ENCODE measurements at regions not wholly inside any gene's neighbourhood (a gene's known extent, or its start where the extent isn't known, plus 50 kb on each side); places are given as distances from the start of the nearest gene placed in this dataset.

DNA sequence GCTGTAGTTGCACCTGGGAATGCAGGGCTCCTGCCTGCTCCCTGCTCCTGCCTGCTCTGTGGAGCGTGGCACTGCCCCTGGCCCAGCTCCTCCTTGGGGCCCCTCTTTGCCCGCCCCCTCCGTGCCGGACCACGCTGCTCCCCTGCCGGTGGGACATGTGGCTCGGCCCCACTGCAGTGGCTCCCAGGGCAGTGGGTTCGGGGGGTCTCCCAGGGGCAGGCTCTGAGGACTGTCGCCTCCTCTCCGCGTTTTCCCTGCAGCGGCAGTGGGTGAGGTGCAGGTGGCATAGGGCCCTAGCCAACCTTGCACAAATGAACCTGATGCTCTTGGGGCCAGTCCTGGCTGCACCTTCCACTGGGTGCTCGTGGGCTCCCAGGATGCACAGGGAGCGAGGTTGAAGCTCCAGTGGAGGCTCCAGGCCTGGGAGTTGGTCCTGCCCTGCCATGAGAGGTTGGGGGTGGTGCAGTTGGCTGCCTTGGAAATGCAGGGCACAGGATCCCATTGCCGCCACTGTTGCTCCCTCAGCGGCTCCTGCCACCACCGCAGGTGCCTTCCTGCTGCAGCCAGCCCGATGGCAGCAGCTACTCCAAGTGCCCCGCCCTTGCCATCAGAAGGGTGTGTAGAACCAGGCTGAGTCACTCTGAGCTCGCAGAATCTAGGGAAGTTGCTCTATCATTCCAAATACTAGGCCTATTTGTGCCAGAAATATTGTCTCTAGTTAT lies 313.1 kb upstream of the SYT4 start:
- H3K27me3 ChIP-seq (ENCODE audit: control insufficient read depth, insufficient read depth, low read length) = no peaks in the 10 kb centered on the region
- no peak overlapping the region for H3K4me3 ChIP-seq (ENCODE audit: low read depth, low read length)
- no peaks in the 10 kb centered on the region for H3K9me3 ChIP-seq (ENCODE audit: control insufficient read depth, insufficient read depth, low read depth, low read length)
- no peak overlapping the region for H3K27ac ChIP-seq (ENCODE audit: low read depth, low read length)
- H3K9ac ChIP-seq (ENCODE audit: low read length) = no peak overlapping the region
- no peaks in the 10 kb centered on the region for H3K4me1 ChIP-seq (ENCODE audit: control insufficient read depth, insufficient read depth, low read length)
- no peaks in the 10 kb centered on the region for H3K36me3 ChIP-seq (ENCODE audit: control insufficient read depth, insufficient read depth, low read length)

DNA sequence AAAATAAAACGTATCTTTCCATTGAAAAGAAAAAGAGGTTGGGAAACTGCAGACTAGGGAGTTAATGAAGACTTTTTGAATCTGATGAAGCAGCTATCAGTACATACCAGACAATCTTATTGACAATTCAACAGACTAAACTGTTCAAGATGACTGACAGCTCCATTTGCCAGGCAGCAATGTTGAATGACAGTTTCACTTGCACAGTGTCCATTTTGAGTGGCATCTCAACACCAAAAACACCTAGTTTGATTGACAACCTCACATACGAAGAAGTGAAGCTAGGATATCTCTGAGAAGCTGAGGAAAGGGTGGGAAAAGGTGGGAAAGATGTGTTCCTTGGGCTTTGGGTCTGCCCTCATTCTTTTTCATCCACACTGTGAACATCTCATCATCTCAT lies 315.0 kb upstream of the SYT4 start:
- H3K27me3 ChIP-seq (ENCODE audit: control insufficient read depth, insufficient read depth, low read length) = no peaks in the 10 kb centered on the region
- no peaks in the 10 kb centered on the region for H3K4me1 ChIP-seq (ENCODE audit: control insufficient read depth, insufficient read depth, low read length)
- H3K27ac ChIP-seq (ENCODE audit: low read depth, low read length) = no peak overlapping the region
- no peaks in the 10 kb centered on the region for H3K36me3 ChIP-seq (ENCODE audit: control insufficient read depth, insufficient read depth, low read length)
- H3K9me3 ChIP-seq (ENCODE audit: control insufficient read depth, insufficient read depth, low read depth, low read length) = no peaks in the 10 kb centered on the region
- no peak overlapping the region for H3K9ac ChIP-seq (ENCODE audit: low read length)
- H3K4me3 ChIP-seq (ENCODE audit: low read depth, low read length) = no peak overlapping the region

DNA sequence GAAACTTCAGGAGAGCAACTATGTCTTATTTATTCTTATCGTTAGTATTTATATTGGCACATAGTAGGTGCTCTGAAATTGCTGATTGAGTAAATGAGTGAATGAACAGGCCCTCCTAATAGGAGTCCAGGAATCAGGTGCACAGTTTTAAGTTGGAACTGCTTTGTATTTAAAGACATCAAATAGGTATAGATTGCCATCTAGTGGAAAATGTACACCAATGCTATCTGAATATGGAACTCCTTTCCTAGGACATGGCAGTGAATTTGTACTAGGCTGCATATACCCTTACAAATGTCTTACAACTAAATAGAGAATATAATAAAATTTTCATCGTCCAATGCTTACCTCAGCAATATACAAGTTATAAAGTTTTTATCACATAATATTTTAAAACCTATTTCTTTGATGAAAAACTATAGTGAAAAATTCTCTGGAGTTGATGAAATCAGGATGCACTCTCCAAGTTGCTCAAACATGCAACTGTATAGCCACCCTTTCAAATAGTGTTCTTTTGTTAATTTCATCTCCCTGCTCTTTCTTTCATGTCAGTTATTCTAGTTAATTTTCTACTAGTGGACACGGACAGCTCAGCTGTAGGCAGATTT lies 318.9 kb upstream of the SYT4 start:
- H3K4me1 ChIP-seq (ENCODE audit: control insufficient read depth, insufficient read depth, low read length) = no peaks in the 10 kb centered on the region
- no peak overlapping the region for H3K9ac ChIP-seq (ENCODE audit: low read length)
- no peaks in the 10 kb centered on the region for H3K27me3 ChIP-seq (ENCODE audit: control insufficient read depth, insufficient read depth, low read length)
- H3K4me3 ChIP-seq (ENCODE audit: low read depth, low read length) = no peak overlapping the region
- H3K27ac ChIP-seq (ENCODE audit: low read depth, low read length) = no peak overlapping the region
- H3K36me3 ChIP-seq (ENCODE audit: control insufficient read depth, insufficient read depth, low read length) = no peaks in the 10 kb centered on the region
- no peaks in the 10 kb centered on the region for H3K9me3 ChIP-seq (ENCODE audit: control insufficient read depth, insufficient read depth, low read depth, low read length)

DNA sequence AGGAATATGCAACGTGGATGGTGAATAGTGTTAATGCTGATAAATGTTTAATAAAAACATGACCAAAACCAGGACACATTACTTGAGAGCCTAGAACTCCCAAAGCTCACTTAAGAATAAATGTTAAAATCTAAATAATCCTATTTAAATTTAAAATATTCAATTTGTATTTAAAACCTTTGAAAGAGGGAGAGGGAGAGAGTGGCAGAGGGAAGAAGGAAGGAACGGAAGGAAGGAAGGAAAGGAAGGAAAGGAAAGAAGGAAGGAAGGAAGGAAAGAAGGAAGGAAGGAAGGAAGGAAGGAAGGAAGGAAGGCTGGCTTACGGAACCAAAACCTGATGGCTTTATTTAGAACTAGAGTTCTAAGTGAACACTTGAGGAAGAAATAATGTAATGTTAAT lies 324.1 kb upstream of the SYT4 start:
- H3K9me3 ChIP-seq (ENCODE audit: control insufficient read depth, insufficient read depth, low read depth, low read length) = peaks cover 8% of the 10 kb centered on the region; the same call in 1 of the 2 replicates
- no peaks in the 10 kb centered on the region for H3K4me1 ChIP-seq (ENCODE audit: control insufficient read depth, insufficient read depth, low read length)
- H3K4me3 ChIP-seq (ENCODE audit: low read depth, low read length) = no peak overlapping the region
- H3K27me3 ChIP-seq (ENCODE audit: control insufficient read depth, insufficient read depth, low read length) = no peaks in the 10 kb centered on the region
- no peaks in the 10 kb centered on the region for H3K36me3 ChIP-seq (ENCODE audit: control insufficient read depth, insufficient read depth, low read length)
- H3K27ac ChIP-seq (ENCODE audit: low read depth, low read length) = no peak overlapping the region
- H3K9ac ChIP-seq (ENCODE audit: low read length) = no peak overlapping the region

- no peak overlapping the region for H3K9ac ChIP-seq (ENCODE audit: low read length)
- H3K4me3 ChIP-seq (ENCODE audit: low read depth, low read length) = no peak overlapping the region
- no peaks in the 10 kb centered on the region for H3K4me1 ChIP-seq (ENCODE audit: control insufficient read depth, insufficient read depth, low read length)
- H3K27me3 ChIP-seq (ENCODE audit: control insufficient read depth, insufficient read depth, low read length) = no peaks in the 10 kb centered on the region
- H3K27ac ChIP-seq (ENCODE audit: low read depth, low read length) = no peak overlapping the region
- peaks cover 8% of the 10 kb centered on the region; the same call in 1 of the 2 replicates for H3K9me3 ChIP-seq (ENCODE audit: control insufficient read depth, insufficient read depth, low read depth, low read length)
- no peaks in the 10 kb centered on the region for H3K36me3 ChIP-seq (ENCODE audit: control insufficient read depth, insufficient read depth, low read length)
Measured at GRCh38 chr18:43605224-43605623, 327.9 kb upstream of the SYT4 start.

- no peaks in the 10 kb centered on the region for H3K27me3 ChIP-seq (ENCODE audit: control insufficient read depth, insufficient read depth, low read length)
Measured at GRCh38 chr18:43606795-43607194, 329.5 kb upstream of the SYT4 start.

DNA sequence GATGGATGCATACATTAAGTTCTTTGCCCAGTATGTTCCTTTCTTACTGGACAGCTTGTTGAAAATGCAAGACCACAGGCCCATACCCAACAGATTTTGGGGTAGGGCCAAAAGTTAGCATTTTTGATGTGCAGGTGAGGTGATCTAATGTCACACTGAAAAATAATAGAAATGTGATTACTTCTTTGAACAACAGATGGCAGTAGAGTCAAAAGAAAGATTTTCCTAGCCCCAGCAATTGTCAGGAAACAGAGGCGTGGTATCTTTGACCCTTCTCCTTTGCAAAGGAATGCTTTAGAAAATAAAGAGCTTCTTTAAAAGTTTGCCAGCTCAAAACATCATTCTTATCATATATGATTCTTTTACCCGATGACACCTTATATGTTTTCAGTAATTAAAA lies 343.6 kb upstream of the SYT4 start:
- Histone ChIP-seq H3K4me1 (ENCODE audit: control insufficient read depth, insufficient read depth, low read length) (no peaks in the 10 kb centered on the region), H3K36me3 (ENCODE audit: control insufficient read depth, insufficient read depth, low read length) (no peaks in the 10 kb centered on the region), H3K9ac (ENCODE audit: low read length) (no peak overlapping the region), H3K9me3 (ENCODE audit: control insufficient read depth, insufficient read depth, low read depth, low read length) (no peaks in the 10 kb centered on the region), H3K4me3 (ENCODE audit: low read depth, low read length) (no peak overlapping the region), H3K27ac (ENCODE audit: low read depth, low read length) (no peak overlapping the region), H3K27me3 (ENCODE audit: control insufficient read depth, insufficient read depth, low read length) (no peaks in the 10 kb centered on the region)

More at GRCh38 chr18:43606795-43607194, 329.5 kb upstream of the SYT4 start:
- Histone ChIP-seq H3K4me3 (ENCODE audit: low read depth, low read length) (no peak overlapping the region), H3K9me3 (ENCODE audit: control insufficient read depth, insufficient read depth, low read depth, low read length) (peaks cover 8% of the 10 kb centered on the region; the same call in 1 of the 2 replicates), H3K9ac (ENCODE audit: low read length) (no peak overlapping the region), H3K27ac (ENCODE audit: low read depth, low read length) (no peak overlapping the region), H3K4me1 (ENCODE audit: control insufficient read depth, insufficient read depth, low read length) (no peaks in the 10 kb centered on the region), H3K36me3 (ENCODE audit: control insufficient read depth, insufficient read depth, low read length) (no peaks in the 10 kb centered on the region)

DNA sequence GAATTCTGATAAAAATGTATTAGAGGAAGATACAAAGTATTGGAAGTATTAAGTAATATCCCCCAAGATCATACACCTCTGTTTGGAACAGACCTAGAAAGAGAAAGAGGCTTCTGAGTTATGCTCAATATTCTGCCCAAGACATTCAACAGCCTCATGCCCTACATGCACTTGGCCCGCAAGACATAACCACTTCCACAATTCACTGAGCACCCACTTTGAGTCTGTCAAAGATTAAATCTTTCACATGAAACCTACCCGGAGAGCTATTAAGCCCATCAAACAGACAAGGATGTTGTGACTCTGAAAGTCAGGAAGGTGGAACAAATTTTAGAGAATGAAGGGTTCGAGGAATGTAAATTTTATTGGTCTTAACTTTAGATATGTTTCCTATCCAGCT lies 344.7 kb upstream of the SYT4 start:
- Histone ChIP-seq H3K36me3 (ENCODE audit: control insufficient read depth, insufficient read depth, low read length) (no peaks in the 10 kb centered on the region), H3K27me3 (ENCODE audit: control insufficient read depth, insufficient read depth, low read length) (no peaks in the 10 kb centered on the region), H3K4me1 (ENCODE audit: control insufficient read depth, insufficient read depth, low read length) (no peaks in the 10 kb centered on the region), H3K4me3 (ENCODE audit: low read depth, low read length) (no peak overlapping the region), H3K9ac (ENCODE audit: low read length) (no peak overlapping the region), H3K9me3 (ENCODE audit: control insufficient read depth, insufficient read depth, low read depth, low read length) (no peaks in the 10 kb centered on the region), H3K27ac (ENCODE audit: low read depth, low read length) (no peak overlapping the region)

DNA sequence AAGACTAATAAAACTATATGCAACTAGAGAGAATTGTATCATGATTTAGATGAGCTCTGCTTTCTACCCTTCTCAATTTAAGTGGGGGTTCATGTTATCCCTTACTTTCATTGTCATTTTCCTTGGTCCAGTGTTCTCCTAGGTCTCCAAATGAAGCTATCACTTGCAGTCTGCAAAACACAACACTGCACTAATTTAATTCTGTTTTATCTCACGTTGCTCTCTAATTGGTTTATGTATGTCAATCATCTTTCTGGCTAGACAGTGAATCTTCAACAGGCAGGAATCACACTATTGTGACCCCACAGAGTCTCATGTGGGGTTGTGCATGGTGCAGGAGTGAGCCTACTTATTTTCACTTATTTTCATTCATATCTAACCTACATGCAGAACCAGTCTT lies 348.3 kb upstream of the SYT4 start:
- Histone ChIP-seq H3K36me3 (ENCODE audit: control insufficient read depth, insufficient read depth, low read length) (no peaks in the 10 kb centered on the region), H3K27ac (ENCODE audit: low read depth, low read length) (no peak overlapping the region), H3K4me1 (ENCODE audit: control insufficient read depth, insufficient read depth, low read length) (no peaks in the 10 kb centered on the region; the same call in 1 of the 2 replicates), H3K4me3 (ENCODE audit: low read depth, low read length) (no peak overlapping the region), H3K9ac (ENCODE audit: low read length) (no peak overlapping the region), H3K9me3 (ENCODE audit: control insufficient read depth, insufficient read depth, low read depth, low read length) (no peaks in the 10 kb centered on the region), H3K27me3 (ENCODE audit: control insufficient read depth, insufficient read depth, low read length) (no peaks in the 10 kb centered on the region)

DNA sequence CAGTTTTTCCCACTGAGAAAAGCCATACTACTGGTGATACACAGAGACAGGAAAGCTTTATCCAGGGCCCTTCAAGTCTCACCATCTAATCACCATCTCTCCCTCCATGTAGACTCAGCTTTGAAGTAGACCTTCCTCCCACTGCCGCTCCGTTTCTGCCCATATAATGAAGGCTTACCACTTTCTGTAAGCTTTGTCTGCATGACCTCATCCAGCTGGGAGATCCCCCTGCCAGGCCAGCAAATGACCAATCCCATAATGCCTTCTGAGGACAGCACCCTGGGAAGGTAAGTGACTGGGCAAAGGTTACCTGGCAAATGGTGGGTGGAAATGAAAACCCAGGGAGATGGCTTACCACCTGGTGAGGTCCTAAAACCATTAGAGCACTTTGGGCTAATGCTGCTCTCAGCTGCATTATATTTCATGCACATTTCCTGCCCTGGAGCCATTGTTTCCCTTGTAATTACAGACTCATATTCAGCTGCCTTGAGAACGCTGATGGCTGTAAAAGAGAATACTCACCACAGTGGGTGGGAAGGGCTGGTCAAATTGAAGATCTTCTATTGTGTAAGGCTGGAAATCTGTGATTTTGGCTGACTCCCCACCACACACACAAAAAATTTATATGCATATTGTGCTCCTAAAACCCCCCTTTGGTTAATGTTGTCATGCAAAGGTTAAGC lies 350.7 kb upstream of the SYT4 start:
- no peaks in the 10 kb centered on the region for H3K27me3 ChIP-seq (ENCODE audit: control insufficient read depth, insufficient read depth, low read length)

DNA sequence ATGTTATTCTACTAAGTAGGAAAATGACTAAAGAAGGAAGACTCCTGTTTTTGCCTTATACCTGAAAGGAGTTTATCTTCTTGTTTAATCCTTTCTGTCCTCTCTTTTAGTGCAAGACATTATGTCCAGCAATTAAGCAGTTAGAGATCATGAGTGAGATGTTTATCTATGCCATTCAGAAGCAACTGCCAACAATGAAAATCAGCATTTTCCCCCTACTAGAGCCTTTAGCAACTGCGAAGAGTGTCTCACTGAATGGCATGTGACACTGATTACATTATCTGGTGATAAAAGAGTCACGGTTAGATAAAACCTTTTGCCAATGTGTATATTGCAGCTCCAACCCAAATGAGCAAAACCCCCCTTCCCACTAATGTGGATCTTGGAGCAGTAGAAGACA lies 357.7 kb upstream of the SYT4 start:
- H3K9me3 ChIP-seq (ENCODE audit: control insufficient read depth, insufficient read depth, low read depth, low read length) = no peaks in the 10 kb centered on the region; the same call in 1 of the 2 replicates
- no peaks in the 10 kb centered on the region for H3K36me3 ChIP-seq (ENCODE audit: control insufficient read depth, insufficient read depth, low read length)
- H3K27ac ChIP-seq (ENCODE audit: low read depth, low read length) = no peak overlapping the region
- H3K4me3 ChIP-seq (ENCODE audit: low read depth, low read length) = no peak overlapping the region
- H3K9ac ChIP-seq (ENCODE audit: low read length) = no peak overlapping the region
- H3K4me1 ChIP-seq (ENCODE audit: control insufficient read depth, insufficient read depth, low read length) = no peaks in the 10 kb centered on the region
- no peaks in the 10 kb centered on the region for H3K27me3 ChIP-seq (ENCODE audit: control insufficient read depth, insufficient read depth, low read length)

More for the DNA sequence above, 350.7 kb upstream of the SYT4 start:
- H3K4me1 ChIP-seq (ENCODE audit: control insufficient read depth, insufficient read depth, low read length) = no peaks in the 10 kb centered on the region; the same call in 1 of the 2 replicates
- no peak overlapping the region for H3K4me3 ChIP-seq (ENCODE audit: low read depth, low read length)
- H3K27ac ChIP-seq (ENCODE audit: low read depth, low read length) = no peak overlapping the region
- no peaks in the 10 kb centered on the region for H3K9me3 ChIP-seq (ENCODE audit: control insufficient read depth, insufficient read depth, low read depth, low read length)
- H3K9ac ChIP-seq (ENCODE audit: low read length) = no peak overlapping the region
- no peaks in the 10 kb centered on the region for H3K36me3 ChIP-seq (ENCODE audit: control insufficient read depth, insufficient read depth, low read length)
